ENCODE measurements at regions not wholly inside any gene's neighbourhood (a gene's known extent, or its start where the extent isn't known, plus 50 kb on each side); places are given as distances from the start of the nearest gene placed in this dataset.
"Not testable (repeated sequence)": the region's sequence is repeated elsewhere in the genome, so short reads cannot be mapped to it uniquely, and the experiment has no call there.

DNA sequence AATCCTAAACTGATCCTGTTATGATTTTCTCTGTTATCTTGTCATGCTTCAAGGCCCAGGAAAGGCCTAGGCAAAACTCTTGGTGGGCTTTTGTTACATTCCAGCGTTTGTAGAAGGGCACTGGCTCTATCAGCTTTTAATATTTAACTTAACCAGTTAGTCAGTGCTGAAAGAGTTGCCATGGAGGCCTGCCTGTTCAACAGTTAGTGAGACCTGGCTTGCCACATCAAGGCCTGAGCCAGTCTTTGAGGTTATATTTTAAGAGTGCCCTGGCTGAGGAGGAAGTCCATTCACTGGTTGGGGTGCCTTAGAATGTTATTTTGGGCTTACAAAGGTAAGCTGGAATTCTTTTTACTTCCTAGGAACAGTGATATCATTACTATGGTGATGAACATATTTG is 144.1 kb upstream of the NRG3 start:
- TF ChIP-seq TCF4 (CRISPR knock-in tag; IDR thresholded peaks at IDR 0.05; ENCODE audit: borderline replicate concordance) (no peak), ESRRG (CRISPR knock-in tag; IDR thresholded peaks at IDR 0.05) (no peak), ARNTL (CRISPR knock-in tag; IDR thresholded peaks at IDR 0.05; ENCODE audit: borderline replicate concordance, low read depth) (no peak), BACH2 (CRISPR knock-in tag; IDR thresholded peaks at IDR 0.05; ENCODE audit: borderline replicate concordance) (no peak), ISL1 (CRISPR knock-in tag; IDR thresholded peaks at IDR 0.05) (no peak), RARB (CRISPR knock-in tag; IDR thresholded peaks at IDR 0.05) (no peak), GLIS3 (CRISPR knock-in tag; IDR thresholded peaks at IDR 0.05) (no peak), ZNF565 (CRISPR knock-in tag; conservative IDR thresholded peaks at IDR 0.05; ENCODE audit: low read depth) (no peak), PPARA (CRISPR knock-in tag; IDR thresholded peaks at IDR 0.05; ENCODE audit: borderline replicate concordance) (no peak), SNAI2 (CRISPR knock-in tag; IDR thresholded peaks at IDR 0.05) (no peak), ZNF8 (CRISPR knock-in tag; IDR thresholded peaks at IDR 0.05) (no peak), ZFP3 (CRISPR knock-in tag; IDR thresholded peaks at IDR 0.05) (no peak), CSDC2 (CRISPR knock-in tag; IDR thresholded peaks at IDR 0.05) (no peak)
- TF ChIP-seq, protein P1, sequence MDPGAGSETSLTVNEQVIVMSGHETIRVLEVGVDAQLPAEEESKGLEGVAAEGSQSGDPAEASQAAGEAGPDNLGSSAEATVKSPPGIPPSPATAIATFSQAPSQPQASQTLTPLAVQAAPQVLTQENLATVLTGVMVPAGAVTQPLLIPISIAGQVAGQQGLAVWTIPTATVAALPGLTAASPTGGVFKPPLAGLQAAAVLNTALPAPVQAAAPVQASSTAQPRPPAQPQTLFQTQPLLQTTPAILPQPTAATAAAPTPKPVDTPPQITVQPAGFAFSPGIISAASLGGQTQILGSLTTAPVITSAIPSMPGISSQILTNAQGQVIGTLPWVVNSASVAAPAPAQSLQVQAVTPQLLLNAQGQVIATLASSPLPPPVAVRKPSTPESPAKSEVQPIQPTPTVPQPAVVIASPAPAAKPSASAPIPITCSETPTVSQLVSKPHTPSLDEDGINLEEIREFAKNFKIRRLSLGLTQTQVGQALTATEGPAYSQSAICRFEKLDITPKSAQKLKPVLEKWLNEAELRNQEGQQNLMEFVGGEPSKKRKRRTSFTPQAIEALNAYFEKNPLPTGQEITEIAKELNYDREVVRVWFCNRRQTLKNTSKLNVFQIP (CRISPR knock-in tag; IDR thresholded peaks at IDR 0.05; ENCODE audit: borderline replicate concordance, low read depth): no peak
- TF ChIP-seq, protein P2, sequence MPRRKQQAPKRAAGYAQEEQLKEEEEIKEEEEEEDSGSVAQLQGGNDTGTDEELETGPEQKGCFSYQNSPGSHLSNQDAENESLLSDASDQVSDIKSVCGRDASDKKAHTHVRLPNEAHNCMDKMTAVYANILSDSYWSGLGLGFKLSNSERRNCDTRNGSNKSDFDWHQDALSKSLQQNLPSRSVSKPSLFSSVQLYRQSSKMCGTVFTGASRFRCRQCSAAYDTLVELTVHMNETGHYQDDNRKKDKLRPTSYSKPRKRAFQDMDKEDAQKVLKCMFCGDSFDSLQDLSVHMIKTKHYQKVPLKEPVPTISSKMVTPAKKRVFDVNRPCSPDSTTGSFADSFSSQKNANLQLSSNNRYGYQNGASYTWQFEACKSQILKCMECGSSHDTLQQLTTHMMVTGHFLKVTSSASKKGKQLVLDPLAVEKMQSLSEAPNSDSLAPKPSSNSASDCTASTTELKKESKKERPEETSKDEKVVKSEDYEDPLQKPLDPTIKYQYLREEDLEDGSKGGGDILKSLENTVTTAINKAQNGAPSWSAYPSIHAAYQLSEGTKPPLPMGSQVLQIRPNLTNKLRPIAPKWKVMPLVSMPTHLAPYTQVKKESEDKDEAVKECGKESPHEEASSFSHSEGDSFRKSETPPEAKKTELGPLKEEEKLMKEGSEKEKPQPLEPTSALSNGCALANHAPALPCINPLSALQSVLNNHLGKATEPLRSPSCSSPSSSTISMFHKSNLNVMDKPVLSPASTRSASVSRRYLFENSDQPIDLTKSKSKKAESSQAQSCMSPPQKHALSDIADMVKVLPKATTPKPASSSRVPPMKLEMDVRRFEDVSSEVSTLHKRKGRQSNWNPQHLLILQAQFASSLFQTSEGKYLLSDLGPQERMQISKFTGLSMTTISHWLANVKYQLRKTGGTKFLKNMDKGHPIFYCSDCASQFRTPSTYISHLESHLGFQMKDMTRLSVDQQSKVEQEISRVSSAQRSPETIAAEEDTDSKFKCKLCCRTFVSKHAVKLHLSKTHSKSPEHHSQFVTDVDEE (CRISPR knock-in tag; IDR thresholded peaks at IDR 0.05): no peak
- TF ChIP-seq, protein P3, sequence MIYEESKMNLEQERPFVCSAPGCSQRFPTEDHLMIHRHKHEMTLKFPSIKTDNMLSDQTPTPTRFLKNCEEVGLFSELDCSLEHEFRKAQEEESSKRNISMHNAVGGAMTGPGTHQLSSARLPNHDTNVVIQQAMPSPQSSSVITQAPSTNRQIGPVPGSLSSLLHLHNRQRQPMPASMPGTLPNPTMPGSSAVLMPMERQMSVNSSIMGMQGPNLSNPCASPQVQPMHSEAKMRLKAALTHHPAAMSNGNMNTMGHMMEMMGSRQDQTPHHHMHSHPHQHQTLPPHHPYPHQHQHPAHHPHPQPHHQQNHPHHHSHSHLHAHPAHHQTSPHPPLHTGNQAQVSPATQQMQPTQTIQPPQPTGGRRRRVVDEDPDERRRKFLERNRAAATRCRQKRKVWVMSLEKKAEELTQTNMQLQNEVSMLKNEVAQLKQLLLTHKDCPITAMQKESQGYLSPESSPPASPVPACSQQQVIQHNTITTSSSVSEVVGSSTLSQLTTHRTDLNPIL (CRISPR knock-in tag; IDR thresholded peaks at IDR 0.05; ENCODE audit: low read depth): no peak
- no peak for ATAC-seq

DNA sequence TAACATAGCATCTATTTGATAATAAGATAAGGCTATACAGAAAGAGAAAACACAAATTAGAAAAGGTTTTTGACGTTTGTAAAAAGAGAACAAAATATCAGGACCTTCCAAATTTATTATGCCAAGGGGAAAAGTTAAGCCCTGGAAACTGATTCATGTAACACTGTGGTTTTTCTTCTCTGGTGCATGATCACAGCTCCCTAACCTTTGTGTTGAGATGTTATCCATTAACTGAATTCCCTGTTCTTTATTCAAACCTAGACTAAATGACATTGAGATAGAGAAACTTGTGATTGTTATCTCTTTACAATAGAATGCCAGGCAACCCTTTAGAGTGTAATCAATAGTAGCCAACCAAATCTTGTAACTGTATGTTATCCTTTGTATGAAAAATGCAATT is 141.5 kb upstream of the NRG3 start:
- no peak for ATAC-seq
- TF ChIP-seq, protein P1 (CRISPR knock-in tag; IDR thresholded peaks at IDR 0.05; ENCODE audit: borderline replicate concordance, low read depth): no peak
- TF ChIP-seq BACH2 (CRISPR knock-in tag; IDR thresholded peaks at IDR 0.05; ENCODE audit: borderline replicate concordance): no peak
- no peak for TF ChIP-seq ISL1 (CRISPR knock-in tag; IDR thresholded peaks at IDR 0.05)
- TF ChIP-seq ZNF565 (CRISPR knock-in tag; conservative IDR thresholded peaks at IDR 0.05; ENCODE audit: low read depth): no peak
- TF ChIP-seq OSR1 (CRISPR knock-in tag; IDR thresholded peaks at IDR 0.05): no peak
- no peak for TF ChIP-seq ZNF8 (CRISPR knock-in tag; IDR thresholded peaks at IDR 0.05)
- no peak for TF ChIP-seq ZNF70 (CRISPR knock-in tag; IDR thresholded peaks at IDR 0.05)
- TF ChIP-seq ZFP3 (CRISPR knock-in tag; IDR thresholded peaks at IDR 0.05): no peak

DNA sequence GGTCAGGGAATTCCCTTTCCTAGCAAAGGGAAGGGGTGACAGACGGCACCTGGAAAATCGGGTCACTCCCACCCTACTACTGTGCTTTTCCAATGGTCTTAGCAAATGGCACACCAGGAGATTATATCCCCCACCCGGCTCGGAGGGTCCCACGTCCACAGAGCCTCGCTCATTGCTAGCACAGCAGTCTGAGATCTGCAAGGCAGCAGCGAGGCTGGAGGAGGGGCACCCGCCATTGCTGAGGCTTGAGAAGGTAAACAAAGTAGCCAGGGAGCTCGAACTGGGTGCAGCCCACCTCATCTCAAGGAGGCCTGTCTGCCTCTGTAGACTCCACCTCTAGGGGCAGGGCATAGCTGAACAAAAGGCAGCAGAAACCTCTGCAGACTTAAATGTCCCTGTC is 139.8 kb upstream of the NRG3 start:
- ATAC-seq: not testable (repeated sequence)

DNA sequence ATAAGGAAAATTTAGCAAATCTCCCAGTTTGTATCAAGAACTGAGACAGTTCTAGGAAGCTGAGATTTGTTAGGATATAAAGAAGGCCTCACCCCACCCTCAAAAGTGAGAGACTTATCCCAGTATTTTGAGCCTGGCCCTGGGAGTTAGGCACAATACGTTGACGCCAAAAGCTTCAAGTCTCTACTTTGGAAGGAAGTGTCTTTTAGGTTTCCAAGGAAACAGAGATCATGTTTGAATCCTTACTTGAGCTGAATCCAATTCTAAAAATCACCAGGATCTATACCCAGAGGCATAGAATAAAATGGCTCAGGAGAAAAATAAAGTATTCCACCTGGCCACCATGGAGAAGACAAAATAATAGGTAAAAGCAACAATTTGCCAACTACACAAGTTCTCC is 115.9 kb upstream of the NRG3 start:
- ATAC-seq: no peak
- no peak for TF ChIP-seq ZFP3 (CRISPR knock-in tag; IDR thresholded peaks at IDR 0.05)
- TF ChIP-seq ZNF565 (CRISPR knock-in tag; conservative IDR thresholded peaks at IDR 0.05; ENCODE audit: low read depth): no peak
- no peak for TF ChIP-seq ARNTL (CRISPR knock-in tag; IDR thresholded peaks at IDR 0.05; ENCODE audit: borderline replicate concordance, low read depth)
- TF ChIP-seq CSDC2 (CRISPR knock-in tag; IDR thresholded peaks at IDR 0.05): no peak
- TF ChIP-seq PPARA (CRISPR knock-in tag; IDR thresholded peaks at IDR 0.05; ENCODE audit: borderline replicate concordance): no peak
- TF ChIP-seq ESRRG (CRISPR knock-in tag; IDR thresholded peaks at IDR 0.05): no peak
- TF ChIP-seq SNAI2 (CRISPR knock-in tag; IDR thresholded peaks at IDR 0.05): no peak
- no peak for TF ChIP-seq BACH2 (CRISPR knock-in tag; IDR thresholded peaks at IDR 0.05; ENCODE audit: borderline replicate concordance)
- TF ChIP-seq, protein P2 (CRISPR knock-in tag; IDR thresholded peaks at IDR 0.05): no peak
- TF ChIP-seq, protein P1 (CRISPR knock-in tag; IDR thresholded peaks at IDR 0.05; ENCODE audit: borderline replicate concordance, low read depth): no peak
